Spleen (tissue), 7 donors: ENCODE measurements at regions not wholly inside any gene's neighbourhood (a gene's known extent, or its start where the extent isn't known, plus 50 kb on each side); places are given as distances from the start of the nearest gene placed in this dataset.

Source experiments
- POLR2A ChIP-seq, 3 donors: fragments of 450-650 bp; IDR thresholded peaks; one replicate each; pipeline ENCODE4 v1.5.1; 2017; ENCODE audit warnings: antibody characterized with exemption in 3 of 3, mild to moderate bottlenecking in 1 of 3
- POLR2AphosphoS5 ChIP-seq, 3 donors: sonication (generic); formaldehyde crosslinking; IDR thresholded peaks; one replicate each; pipeline ENCODE4 v1.5.1; 2017; ENCODE audit warnings: antibody characterized with exemption in 3 of 3
- TF ChIP-seq, protein P1 (sequence below), 11 experiments: fragments of 200-600 bp in 7 of 11; fragments of 450-650 bp in 4 of 11; sonication (generic) in 4 of 11; IDR thresholded peaks in 8 of 11; conservative IDR thresholded peaks in 3 of 11; 1 replicate in 7 of 11; 2 replicates in 4 of 11; pipeline versions ENCODE4 v1.4.0 to v1.8.0; 2016 to 2021; ENCODE audit warnings: antibody characterized with exemption in 11 of 11, inconsistent platforms in 4 of 11, mild to moderate bottlenecking in 1 of 11
- donor health status: DM: no; HTN: no; CAD: no; lungs with moderate emphysema.
- donor health status: DM: no; HTN: no; CAD: no.
- donor health status: DM: no; HTN: no; CAD: no.

DNA sequence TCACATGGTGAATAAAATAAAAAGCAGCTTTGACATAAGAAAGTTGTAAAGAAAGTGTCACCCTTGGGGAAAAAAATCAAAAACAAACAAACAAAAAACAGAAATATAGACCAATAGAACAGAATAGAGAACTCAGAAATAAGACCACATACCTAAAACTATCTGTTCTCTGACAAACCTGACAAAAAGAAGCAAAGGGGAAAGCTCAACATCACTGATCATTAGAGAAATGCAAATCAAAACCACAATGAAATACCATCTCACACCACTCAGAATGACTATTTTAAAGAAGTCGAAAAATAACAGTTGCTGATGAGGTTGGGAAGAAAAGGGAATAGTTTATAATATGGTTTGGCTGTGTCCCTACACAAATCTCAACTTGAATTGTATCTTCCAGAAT is 159.1 kb downstream of the TINAG start:
- TF ChIP-seq, protein P1, sequence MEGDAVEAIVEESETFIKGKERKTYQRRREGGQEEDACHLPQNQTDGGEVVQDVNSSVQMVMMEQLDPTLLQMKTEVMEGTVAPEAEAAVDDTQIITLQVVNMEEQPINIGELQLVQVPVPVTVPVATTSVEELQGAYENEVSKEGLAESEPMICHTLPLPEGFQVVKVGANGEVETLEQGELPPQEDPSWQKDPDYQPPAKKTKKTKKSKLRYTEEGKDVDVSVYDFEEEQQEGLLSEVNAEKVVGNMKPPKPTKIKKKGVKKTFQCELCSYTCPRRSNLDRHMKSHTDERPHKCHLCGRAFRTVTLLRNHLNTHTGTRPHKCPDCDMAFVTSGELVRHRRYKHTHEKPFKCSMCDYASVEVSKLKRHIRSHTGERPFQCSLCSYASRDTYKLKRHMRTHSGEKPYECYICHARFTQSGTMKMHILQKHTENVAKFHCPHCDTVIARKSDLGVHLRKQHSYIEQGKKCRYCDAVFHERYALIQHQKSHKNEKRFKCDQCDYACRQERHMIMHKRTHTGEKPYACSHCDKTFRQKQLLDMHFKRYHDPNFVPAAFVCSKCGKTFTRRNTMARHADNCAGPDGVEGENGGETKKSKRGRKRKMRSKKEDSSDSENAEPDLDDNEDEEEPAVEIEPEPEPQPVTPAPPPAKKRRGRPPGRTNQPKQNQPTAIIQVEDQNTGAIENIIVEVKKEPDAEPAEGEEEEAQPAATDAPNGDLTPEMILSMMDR (IDR thresholded peaks at IDR 0.05 in 8 of 11, conservative IDR thresholded peaks at IDR 0.05 in 3 of 11), result no peak
- TF ChIP-seq POLR2A (IDR thresholded peaks at IDR 0.05) (no peak), POLR2AphosphoS5 (IDR thresholded peaks at IDR 0.05) (no peak)
